Endodermal cell (in vitro differentiated cells): ENCODE measurements at regions not wholly inside any gene's neighbourhood (a gene's known extent, or its start where the extent isn't known, plus 50 kb on each side); places are given as distances from the start of the nearest gene placed in this dataset.

Experiments used
- DNase-seq: peaks from one replicate; pipeline ENCODE4 v3.0.0-alpha.2; 2017
- H3K27ac ChIP-seq: 2 replicates; pipeline ENCODE4 v1.5.1; 2013; ENCODE audit warnings: mild to moderate bottlenecking, low read depth, low read length, moderate library complexity
- H3K27me3 ChIP-seq: 2 replicates; pipeline ENCODE4 v1.6.1; 2013; ENCODE audit warnings: mild to moderate bottlenecking, low read length, moderate library complexity; ENCODE audit not compliant: insufficient read depth, control insufficient read depth, poor library complexity, severe bottlenecking
- H3K36me3 ChIP-seq: 2 replicates; pipeline ENCODE4 v1.7.0; 2013; ENCODE audit warnings: mild to moderate bottlenecking, low read length, moderate library complexity; ENCODE audit not compliant: control insufficient read depth, insufficient read depth
- H3K4me1 ChIP-seq: one replicate; pipeline ENCODE4 v1.7.0; 2013; ENCODE audit warnings: low read length; ENCODE audit not compliant: control insufficient read depth, insufficient read depth
- H3K4me3 ChIP-seq: 2 replicates; pipeline ENCODE4 v1.5.1; 2013; ENCODE audit warnings: mild to moderate bottlenecking, low read length, moderate library complexity
- H3K9ac ChIP-seq: 2 replicates; pipeline ENCODE4 v1.6.1; 2013; ENCODE audit warnings: mild to moderate bottlenecking, low read length, moderate library complexity; ENCODE audit not compliant: poor library complexity, severe bottlenecking; ENCODE audit errors: extremely low read depth
- H3K9me3 ChIP-seq: 2 replicates; pipeline ENCODE4 v1.6.1; 2013; ENCODE audit warnings: mild to moderate bottlenecking, low read length, moderate library complexity; ENCODE audit not compliant: control insufficient read depth
- H3K27ac Mint-ChIP-seq: 2 replicates; pipeline ENCODE4 v1.8.0; 2020; ENCODE audit warnings: mixed read lengths
- H3K27me3 Mint-ChIP-seq: 2 replicates; pipeline ENCODE4 v1.8.0; 2021; ENCODE audit warnings: mild to moderate bottlenecking, mixed read lengths; ENCODE audit not compliant: insufficient read depth
- H3K36me3 Mint-ChIP-seq: 2 replicates; pipeline ENCODE4 v1.8.0; 2020; ENCODE audit warnings: low read depth, mixed read lengths
- H3K4me1 Mint-ChIP-seq: 2 replicates; pipeline ENCODE4 v1.8.0; 2020; ENCODE audit warnings: mixed read lengths
- H3K4me3 Mint-ChIP-seq: 2 replicates; pipeline ENCODE4 v1.8.0; 2020; ENCODE audit warnings: mild to moderate bottlenecking, moderate library complexity, mixed read lengths
- H3K9me3 Mint-ChIP-seq: 2 replicates; pipeline ENCODE4 v1.8.0; 2020; ENCODE audit warnings: mild to moderate bottlenecking, mixed read lengths
- WGBS, 2 experiments: methylation state at CpG; one replicate each; pipeline versions ENCODE4 v1.1.5 to v1.1.7; 2013; ENCODE audit warnings: missing lambda C conversion rate in 2 of 2, mixed read lengths in 1 of 2; ENCODE audit not compliant: insufficient coverage in 1 of 2, insufficient read length in 1 of 2; 5-methylcytosine and 5-hydroxymethylcytosine counted together
- TF ChIP-seq, protein P1 (sequence below): fragments of 200-600 bp; sonication (generic); conservative IDR thresholded peaks from 2 replicates; pipeline ENCODE4 v1.5.0; 2021; ENCODE audit warnings: antibody characterized with exemption, mild to moderate bottlenecking

DNA sequence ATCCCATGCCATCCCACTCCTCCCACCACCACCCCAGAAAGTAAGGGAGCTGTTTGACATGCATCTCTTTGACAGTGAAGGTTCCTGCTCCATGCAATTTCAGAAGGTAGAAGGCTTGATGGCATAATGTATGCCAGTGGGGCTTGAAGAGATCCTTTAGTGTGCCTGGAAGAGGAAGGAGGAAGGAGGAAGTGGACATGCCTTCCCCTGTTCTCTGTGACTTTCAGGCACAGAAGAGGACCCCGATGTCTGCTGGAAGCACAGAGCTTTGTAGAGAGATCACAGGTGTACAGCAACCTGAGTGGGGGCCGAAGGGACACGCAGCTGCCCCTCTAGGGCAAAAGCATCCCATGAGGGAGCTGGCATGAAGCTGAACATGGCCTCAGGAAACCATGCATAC lies 171.6 kb downstream of the CD47 start:
- 78 to 88% methylated on average over 3 of the region's 3 CpGs for WGBS, 2 experiments
- Mint-ChIP-seq H3K4me3 (no peak overlapping the region), H3K9me3 (peaks cover 6% of the 10 kb centered on the region), H3K27me3 (no peaks in the 10 kb centered on the region), H3K4me1 (no peaks in the 10 kb centered on the region), H3K36me3 (no peaks in the 10 kb centered on the region), H3K27ac (no peak overlapping the region)
- Histone ChIP-seq H3K9ac (no peak overlapping the region), H3K36me3 (no peaks in the 10 kb centered on the region), H3K4me3 (no peak overlapping the region), H3K4me1 (no peaks in the 10 kb centered on the region), H3K9me3 (peaks cover 7% of the 10 kb centered on the region), H3K27ac (no peak overlapping the region), H3K27me3 (no peaks in the 10 kb centered on the region)
- TF ChIP-seq, protein P1, sequence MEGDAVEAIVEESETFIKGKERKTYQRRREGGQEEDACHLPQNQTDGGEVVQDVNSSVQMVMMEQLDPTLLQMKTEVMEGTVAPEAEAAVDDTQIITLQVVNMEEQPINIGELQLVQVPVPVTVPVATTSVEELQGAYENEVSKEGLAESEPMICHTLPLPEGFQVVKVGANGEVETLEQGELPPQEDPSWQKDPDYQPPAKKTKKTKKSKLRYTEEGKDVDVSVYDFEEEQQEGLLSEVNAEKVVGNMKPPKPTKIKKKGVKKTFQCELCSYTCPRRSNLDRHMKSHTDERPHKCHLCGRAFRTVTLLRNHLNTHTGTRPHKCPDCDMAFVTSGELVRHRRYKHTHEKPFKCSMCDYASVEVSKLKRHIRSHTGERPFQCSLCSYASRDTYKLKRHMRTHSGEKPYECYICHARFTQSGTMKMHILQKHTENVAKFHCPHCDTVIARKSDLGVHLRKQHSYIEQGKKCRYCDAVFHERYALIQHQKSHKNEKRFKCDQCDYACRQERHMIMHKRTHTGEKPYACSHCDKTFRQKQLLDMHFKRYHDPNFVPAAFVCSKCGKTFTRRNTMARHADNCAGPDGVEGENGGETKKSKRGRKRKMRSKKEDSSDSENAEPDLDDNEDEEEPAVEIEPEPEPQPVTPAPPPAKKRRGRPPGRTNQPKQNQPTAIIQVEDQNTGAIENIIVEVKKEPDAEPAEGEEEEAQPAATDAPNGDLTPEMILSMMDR: no peak
- DNase-seq: no peak

DNA sequence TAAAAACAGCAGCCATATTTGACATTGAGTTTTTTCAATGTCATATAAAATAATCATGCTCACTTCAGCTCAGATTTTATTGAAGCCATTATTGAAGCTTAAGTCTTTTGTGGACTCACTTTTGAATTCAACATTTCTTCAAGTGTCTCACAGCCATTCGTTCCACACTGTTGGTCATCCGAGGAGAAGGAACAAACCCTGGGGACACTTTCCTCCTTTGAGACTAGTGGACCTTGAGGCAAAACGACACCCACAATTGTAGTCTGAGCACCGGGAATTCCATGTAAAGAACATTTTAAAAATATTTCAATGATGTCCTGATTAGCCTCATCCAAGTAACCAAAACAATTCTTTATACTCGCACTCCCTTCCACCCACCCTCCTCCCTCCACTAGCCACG lies 174.7 kb downstream of the CD47 start:
- Mint-ChIP-seq H3K27me3 (no peaks in the 10 kb centered on the region), H3K27ac (no peak overlapping the region), H3K36me3 (no peaks in the 10 kb centered on the region), H3K4me3 (no peak overlapping the region), H3K4me1 (no peaks in the 10 kb centered on the region), H3K9me3 (peaks cover 8% of the 10 kb centered on the region)
- WGBS, 2 experiments: 89 to 100% methylated on average over 5 to 6 of the region's 6 CpGs
- no peak overlapping the region for H3K27ac ChIP-seq
- peaks cover 7% of the 10 kb centered on the region for H3K9me3 ChIP-seq
- H3K27me3 ChIP-seq: no peaks in the 10 kb centered on the region
- no peaks in the 10 kb centered on the region for H3K4me1 ChIP-seq
- no peak for DNase-seq
- no peak overlapping the region for H3K9ac ChIP-seq
- TF ChIP-seq, protein P1: no peak
- no peaks in the 10 kb centered on the region for H3K36me3 ChIP-seq
- H3K4me3 ChIP-seq: no peak overlapping the region

DNA sequence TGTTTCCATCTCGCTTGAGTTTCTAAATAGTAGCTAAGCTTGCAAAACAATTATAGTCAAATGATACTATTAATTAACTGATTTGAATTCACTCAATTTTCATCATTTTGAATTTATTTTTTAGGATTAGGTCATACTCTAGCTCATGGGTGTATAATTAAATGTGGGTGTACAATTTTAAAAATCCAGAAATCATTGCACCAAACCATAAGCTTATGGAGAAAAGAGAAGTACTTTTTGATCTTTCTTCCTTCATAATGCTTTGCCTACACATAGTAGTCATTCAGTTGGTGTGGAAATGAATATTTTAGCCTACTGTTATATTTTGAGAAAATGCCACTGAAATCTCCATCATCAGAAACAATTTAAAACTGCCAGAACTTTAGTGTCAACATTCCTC lies 175.1 kb downstream of the CD47 start:
- TF ChIP-seq, protein P1: no peak
- peaks cover 8% of the 10 kb centered on the region for H3K9me3 Mint-ChIP-seq
- Histone ChIP-seq H3K4me3 (no peak overlapping the region), H3K27me3 (no peaks in the 10 kb centered on the region), H3K36me3 (no peaks in the 10 kb centered on the region), H3K4me1 (no peaks in the 10 kb centered on the region), H3K9ac (no peak overlapping the region), H3K9me3 (peaks cover 7% of the 10 kb centered on the region), H3K27ac (no peak overlapping the region)
- no peaks in the 10 kb centered on the region for H3K4me1 Mint-ChIP-seq
- H3K27ac Mint-ChIP-seq: no peak overlapping the region
- 100% methylated on average over 1 of the region's 1 CpG; no CpG with 5 or more reads in 1 of the 2 experiments for WGBS, 2 experiments
- no peaks in the 10 kb centered on the region for H3K36me3 Mint-ChIP-seq
- no peaks in the 10 kb centered on the region for H3K27me3 Mint-ChIP-seq
- H3K4me3 Mint-ChIP-seq: no peak overlapping the region
- DNase-seq: no peak
